HEK293T (cell line): ENCODE measurements at regions not wholly inside any gene's neighbourhood (a gene's known extent, or its start where the extent isn't known, plus 50 kb on each side); places are given as distances from the start of the nearest gene placed in this dataset.

Experiments used
- BHLHE40 ChIP-seq: fragments of 450-650 bp; IDR thresholded peaks from 2 replicates; pipeline ENCODE4 v1.6.1; 2016; ENCODE audit warnings: mild to moderate bottlenecking, moderate library complexity, borderline replicate concordance
- ELF4 ChIP-seq: fragments of 450-650 bp; IDR thresholded peaks from 2 replicates; pipeline ENCODE4 v1.6.1; 2017; ENCODE audit warnings: antibody characterized with exemption
- FOXK2 ChIP-seq: fragments of 450-650 bp; IDR thresholded peaks from 2 replicates; pipeline ENCODE4 v1.6.1; 2016; ENCODE audit warnings: mild to moderate bottlenecking
- FOXM1 ChIP-seq: fragments of 450-650 bp; IDR thresholded peaks from 2 replicates; pipeline ENCODE4 v1.6.1; 2017; ENCODE audit warnings: mild to moderate bottlenecking, borderline replicate concordance
- NFRKB ChIP-seq: fragments of 450-650 bp; IDR thresholded peaks from 2 replicates; pipeline ENCODE4 v1.6.1; 2016; ENCODE audit warnings: mild to moderate bottlenecking, moderate library complexity
- PKNOX1 ChIP-seq: fragments of 450-650 bp; IDR thresholded peaks from 2 replicates; pipeline ENCODE4 v1.6.1; 2016
- SUZ12 ChIP-seq: fragments of 450-650 bp; IDR thresholded peaks from 2 replicates; pipeline ENCODE4 v1.6.1; 2016; ENCODE audit warnings: mild to moderate bottlenecking
- TARDBP ChIP-seq: fragments of 450-650 bp; IDR thresholded peaks from 2 replicates; pipeline ENCODE4 v1.6.1; 2016

DNA sequence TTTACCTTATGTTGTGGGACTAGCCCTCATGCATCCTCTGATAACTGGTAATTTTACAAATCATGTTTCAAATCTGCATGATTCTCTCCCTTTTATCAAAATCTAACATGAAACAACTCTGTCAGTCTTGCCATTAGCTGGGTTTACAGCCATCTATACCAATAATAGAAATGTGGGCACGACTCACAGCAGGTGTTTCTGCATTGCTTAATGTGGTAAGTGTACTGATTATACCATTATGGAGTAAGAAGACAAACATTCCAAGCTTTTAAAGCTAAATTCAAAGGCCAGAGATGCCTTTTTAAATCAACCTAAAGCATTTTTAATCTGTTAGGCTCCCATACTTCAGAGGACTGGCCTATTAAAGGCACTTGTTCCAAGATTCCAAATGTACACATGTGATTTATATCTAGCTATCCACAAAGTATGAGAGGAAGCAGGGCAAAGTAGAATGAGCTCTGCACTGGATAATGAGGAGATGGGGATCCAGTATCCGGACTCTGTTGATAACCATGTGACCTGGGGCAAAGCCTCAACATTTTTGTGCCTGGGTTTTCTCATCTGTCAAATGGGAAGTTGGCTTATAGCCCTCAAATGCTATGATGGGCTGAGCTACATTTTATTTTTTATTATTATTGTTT lies 52.3 kb upstream of the FUT8 start:
- TF ChIP-seq NFRKB (no peak), SUZ12 (no peak), BHLHE40 (no peak), FOXK2 (no peak), PKNOX1 (no peak), ELF4 (no peak), FOXM1 (no peak), TARDBP (no peak)
